ENCODE measurements at regions not wholly inside any gene's neighbourhood (a gene's known extent, or its start where the extent isn't known, plus 50 kb on each side); places are given as distances from the start of the nearest gene placed in this dataset.
"Not testable (repeated sequence)": the region's sequence is repeated elsewhere in the genome, so short reads cannot be mapped to it uniquely, and the experiment has no call there.

GRCh38 chr6:43886067-43886461 is 116.1 kb downstream of the VEGFA start:
- no peak overlapping the region for H3K4me3 ChIP-seq (ENCODE audit: low read depth, low read length)
- no peak for TF ChIP-seq CTCF (IDR thresholded peaks at IDR 0.05; ENCODE audit: low read depth, low read length, missing control alignments)
- DNase-seq (ENCODE audit: low read depth), result no peak

GRCh38 chr6:43885399-43886066 is 115.5 kb downstream of the VEGFA start:
- TF ChIP-seq CTCF (IDR thresholded peaks at IDR 0.05; ENCODE audit: low read depth, low read length, missing control alignments), result no peak
- no peak for DNase-seq (ENCODE audit: low read depth)

GRCh38 chr6:43884652-43885022 is 114.6 kb downstream of the VEGFA start:
- TF ChIP-seq CTCF (IDR thresholded peaks at IDR 0.05; ENCODE audit: low read depth, low read length, missing control alignments), result no peak

More at GRCh38 chr6:43885399-43886066, 115.5 kb downstream of the VEGFA start:
- no peak overlapping the region for H3K4me3 ChIP-seq (ENCODE audit: low read depth, low read length)

GRCh38 chr6:43883847-43884651 is 114.0 kb downstream of the VEGFA start:
- H3K4me3 ChIP-seq (ENCODE audit: low read depth, low read length), result no peak overlapping the region
- TF ChIP-seq CTCF (IDR thresholded peaks at IDR 0.05; ENCODE audit: low read depth, low read length, missing control alignments), result no peak
- DNase-seq (ENCODE audit: low read depth), result peak; percentile 8

More at GRCh38 chr6:43884652-43885022, 114.6 kb downstream of the VEGFA start:
- no peak overlapping the region for H3K4me3 ChIP-seq (ENCODE audit: low read depth, low read length)
- no peak for DNase-seq (ENCODE audit: low read depth)

GRCh38 chr6:43882690-43883448 is 112.9 kb downstream of the VEGFA start:
- not testable (repeated sequence) for DNase-seq (ENCODE audit: low read depth); H3K4me3 ChIP-seq (ENCODE audit: low read depth, low read length)

GRCh38 chr6:43880236-43881137 is 110.5 kb downstream of the VEGFA start:
- no peak for TF ChIP-seq CTCF (IDR thresholded peaks at IDR 0.05; ENCODE audit: low read depth, low read length, missing control alignments)
- no peak overlapping the region for H3K4me3 ChIP-seq (ENCODE audit: low read depth, low read length)
- no peak for DNase-seq (ENCODE audit: low read depth)
